ENCODE measurements at regions not wholly inside any gene's neighbourhood (a gene's known extent, or its start where the extent isn't known, plus 50 kb on each side); places are given as distances from the start of the nearest gene placed in this dataset.
A peak's percentile ranks its signal among the peaks of the same experiment; 100 is the strongest.

DNA sequence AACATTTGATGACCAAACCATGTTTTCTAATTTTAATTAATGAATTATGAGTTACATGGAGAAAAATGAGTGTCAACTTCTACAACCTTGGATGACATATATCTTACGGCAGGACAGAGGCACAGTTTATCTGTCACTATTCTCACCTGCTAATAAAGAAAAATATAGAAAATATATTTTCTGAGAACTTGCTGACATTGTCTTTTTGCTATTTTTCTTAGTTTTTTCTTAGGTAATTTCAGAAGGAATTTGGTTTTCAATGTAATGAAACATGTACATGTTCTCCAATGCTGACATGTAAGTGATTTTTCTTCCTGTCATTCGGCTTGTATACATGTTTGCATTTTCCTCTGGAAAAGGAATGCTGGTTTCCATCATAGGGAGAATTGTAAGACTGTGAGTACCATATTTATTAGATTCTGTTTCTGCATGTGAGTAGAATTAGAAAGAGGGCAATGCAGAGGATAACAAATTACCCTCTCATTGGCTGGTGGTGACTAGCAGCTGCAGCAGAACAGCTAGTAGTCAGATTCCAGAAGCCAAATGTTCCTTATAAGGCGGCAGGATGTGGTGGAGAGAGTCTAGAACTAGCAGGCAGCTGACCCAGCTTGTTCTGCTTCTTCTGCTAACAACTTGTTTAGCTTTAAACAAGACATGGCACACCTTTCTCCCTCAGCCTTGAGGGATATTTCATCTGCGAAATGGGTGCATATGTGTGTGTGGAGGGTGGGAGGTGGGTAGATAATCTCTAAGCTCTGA lies 132.8 kb upstream of the SPACA1 start:
- Histone ChIP-seq H3K36me3 (no peaks in the 10 kb centered on the region), H3K9me3 (no peaks in the 10 kb centered on the region), H3K27me3 (no peaks in the 10 kb centered on the region), H3K4me3 (no peak overlapping the region), H3K4me1 (no peaks in the 10 kb centered on the region), H3K27ac (no peak overlapping the region)
- TF ChIP-seq, protein P1, sequence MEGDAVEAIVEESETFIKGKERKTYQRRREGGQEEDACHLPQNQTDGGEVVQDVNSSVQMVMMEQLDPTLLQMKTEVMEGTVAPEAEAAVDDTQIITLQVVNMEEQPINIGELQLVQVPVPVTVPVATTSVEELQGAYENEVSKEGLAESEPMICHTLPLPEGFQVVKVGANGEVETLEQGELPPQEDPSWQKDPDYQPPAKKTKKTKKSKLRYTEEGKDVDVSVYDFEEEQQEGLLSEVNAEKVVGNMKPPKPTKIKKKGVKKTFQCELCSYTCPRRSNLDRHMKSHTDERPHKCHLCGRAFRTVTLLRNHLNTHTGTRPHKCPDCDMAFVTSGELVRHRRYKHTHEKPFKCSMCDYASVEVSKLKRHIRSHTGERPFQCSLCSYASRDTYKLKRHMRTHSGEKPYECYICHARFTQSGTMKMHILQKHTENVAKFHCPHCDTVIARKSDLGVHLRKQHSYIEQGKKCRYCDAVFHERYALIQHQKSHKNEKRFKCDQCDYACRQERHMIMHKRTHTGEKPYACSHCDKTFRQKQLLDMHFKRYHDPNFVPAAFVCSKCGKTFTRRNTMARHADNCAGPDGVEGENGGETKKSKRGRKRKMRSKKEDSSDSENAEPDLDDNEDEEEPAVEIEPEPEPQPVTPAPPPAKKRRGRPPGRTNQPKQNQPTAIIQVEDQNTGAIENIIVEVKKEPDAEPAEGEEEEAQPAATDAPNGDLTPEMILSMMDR (IDR thresholded peaks at IDR 0.05) = no peak
- no peak for DNase-seq
- intact Hi-C loops (cut with DNase I) = no loop called here
- no peak for ATAC-seq

DNA sequence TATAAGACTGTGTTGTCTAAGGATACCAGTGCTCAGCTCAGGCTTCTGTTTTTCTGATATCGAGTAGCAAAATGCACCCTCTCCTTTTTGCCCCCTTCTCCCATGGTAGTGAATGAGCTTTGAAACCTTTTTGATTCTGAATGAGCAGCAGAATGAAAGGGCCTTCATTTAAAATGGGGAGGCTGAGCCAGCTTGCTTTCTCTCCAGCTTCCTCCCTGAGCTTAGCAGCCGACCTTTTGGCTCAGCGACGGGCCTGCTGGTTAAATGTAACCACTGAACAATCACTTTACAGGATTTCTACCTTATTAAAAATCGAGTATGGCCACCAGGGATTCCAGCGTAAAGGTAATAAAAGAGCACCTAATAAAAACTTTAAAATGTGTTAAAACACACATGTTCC lies 133.7 kb upstream of the SPACA1 start:
- TF ChIP-seq, protein P1 (IDR thresholded peaks at IDR 0.05) = no peak
- no peaks in the 10 kb centered on the region for H3K36me3 ChIP-seq
- intact Hi-C loops (cut with DNase I) = no loop called here
- no peak for DNase-seq
- ATAC-seq = no peak
- no peak overlapping the region for H3K27ac ChIP-seq
- no peaks in the 10 kb centered on the region for H3K4me1 ChIP-seq
- H3K9me3 ChIP-seq = no peaks in the 10 kb centered on the region
- H3K4me3 ChIP-seq = no peak overlapping the region
- no peaks in the 10 kb centered on the region for H3K27me3 ChIP-seq

DNA sequence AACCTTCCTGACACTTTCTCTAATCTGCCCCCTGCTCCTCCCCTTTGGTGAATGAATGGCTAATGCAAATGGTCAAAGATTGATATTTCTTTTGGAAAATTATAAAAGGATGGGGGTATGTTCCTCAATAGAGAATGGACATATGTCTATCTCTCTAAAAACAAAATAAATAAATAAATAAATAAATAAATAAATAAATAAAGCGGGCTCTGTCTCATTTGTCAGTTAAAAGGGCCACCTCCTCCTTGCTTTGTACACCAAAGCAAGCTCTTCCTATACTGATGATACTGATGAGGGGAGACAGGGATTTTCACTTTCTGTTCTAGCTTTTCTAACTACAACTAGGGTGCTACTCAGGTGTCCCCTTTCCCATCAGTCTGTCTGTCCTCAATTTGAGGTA lies 135.5 kb upstream of the SPACA1 start:
- Histone ChIP-seq H3K27me3 (no peaks in the 10 kb centered on the region), H3K9me3 (no peaks in the 10 kb centered on the region), H3K36me3 (no peaks in the 10 kb centered on the region), H3K27ac (no peak overlapping the region), H3K4me1 (no peaks in the 10 kb centered on the region), H3K4me3 (no peak overlapping the region)
- DNase-seq = no peak
- intact Hi-C loops (cut with DNase I) = no loop called here
- TF ChIP-seq, protein P1 (IDR thresholded peaks at IDR 0.05) = no peak
- no peak for ATAC-seq

DNA sequence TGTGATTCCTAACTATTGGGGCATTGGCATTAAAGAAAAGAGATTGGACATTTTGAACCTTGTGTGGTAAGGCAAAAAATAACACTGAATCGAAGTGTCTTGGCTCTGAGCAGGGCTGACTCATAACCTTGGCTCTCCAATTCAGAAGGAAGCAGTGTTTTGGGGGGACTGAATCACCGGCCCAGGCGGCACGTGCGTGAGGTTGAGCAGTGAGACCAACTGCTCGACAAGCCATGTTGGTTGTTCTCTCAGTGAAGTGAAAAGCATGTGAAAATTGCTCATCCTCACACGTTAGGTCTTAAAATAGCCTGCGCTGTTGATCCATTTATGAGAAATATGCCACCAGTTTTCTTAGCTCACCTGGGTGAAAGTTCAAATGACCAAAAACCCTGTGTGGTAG lies 137.8 kb upstream of the SPACA1 start:
- Histone ChIP-seq H3K27ac (no peak overlapping the region), H3K27me3 (no peaks in the 10 kb centered on the region), H3K9me3 (no peaks in the 10 kb centered on the region), H3K4me1 (no peaks in the 10 kb centered on the region), H3K36me3 (no peaks in the 10 kb centered on the region), H3K4me3 (no peak overlapping the region)
- TF ChIP-seq, protein P1 (IDR thresholded peaks at IDR 0.05) = no peak
- intact Hi-C loops (cut with DNase I) = no loop called here
- ATAC-seq (peak; percentile 35), DNase-seq (no peak)

DNA sequence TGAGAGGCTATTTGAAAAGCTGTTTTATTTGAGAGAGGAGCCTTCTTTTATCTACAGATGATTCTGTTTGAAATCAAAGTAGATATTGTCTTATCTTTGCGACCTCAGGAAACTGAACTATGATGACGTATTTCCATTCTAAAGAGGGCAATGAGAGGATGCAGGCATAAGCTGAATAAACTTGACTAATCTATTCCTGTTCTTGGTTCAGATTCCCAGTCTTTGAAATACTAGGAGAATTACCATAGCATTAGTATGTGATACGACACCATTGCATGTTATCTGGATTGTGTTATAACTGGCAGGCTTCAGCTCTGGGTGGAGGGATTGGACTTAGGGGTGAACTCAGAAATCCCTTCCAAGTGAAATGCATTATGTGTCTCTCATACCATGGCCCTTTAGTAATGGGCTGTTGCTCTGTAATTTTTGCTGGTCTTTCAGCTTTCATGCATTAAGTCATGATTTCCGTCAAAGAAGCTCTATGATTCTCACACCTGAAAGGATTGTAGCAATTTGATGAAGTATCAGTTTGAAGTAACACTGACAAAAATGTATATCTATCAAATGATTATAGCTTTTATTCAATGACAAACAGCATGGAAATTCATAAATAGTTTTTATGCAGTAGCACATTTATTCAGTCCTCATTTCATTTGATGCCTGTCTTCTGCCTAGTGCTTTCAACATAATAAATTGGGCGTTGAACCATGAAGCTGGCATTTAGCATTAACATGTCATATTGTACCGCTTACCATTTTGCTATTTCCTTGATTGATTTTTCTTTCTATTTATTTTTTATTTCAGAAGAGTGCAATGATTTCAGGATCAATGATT lies 138.4 kb upstream of the SPACA1 start:
- TF ChIP-seq, protein P1 (IDR thresholded peaks at IDR 0.05) = no peak
- H3K27ac ChIP-seq = no peak overlapping the region
- no peaks in the 10 kb centered on the region for H3K36me3 ChIP-seq
- no peak for DNase-seq
- no peak overlapping the region for H3K4me3 ChIP-seq
- peaks cover 0 to 2% of the 10 kb centered on the region in 2 donors for H3K4me1 ChIP-seq
- intact Hi-C loops (cut with DNase I) = no loop called here
- H3K9me3 ChIP-seq = no peaks in the 10 kb centered on the region
- H3K27me3 ChIP-seq = no peaks in the 10 kb centered on the region
- no peak for ATAC-seq

Data from left lung (tissue), 4 donors.